ENCODE measurements at regions not wholly inside any gene's neighbourhood (a gene's known extent, or its start where the extent isn't known, plus 50 kb on each side); places are given as distances from the start of the nearest gene placed in this dataset.
"Not testable (repeated sequence)": the region's sequence is repeated elsewhere in the genome, so short reads cannot be mapped to it uniquely, and the experiment has no call there.

- Histone ChIP-seq H3K9me3 (ENCODE audit: low read length) (no peaks in the 10 kb centered on the region), H3K4me3 (ENCODE audit: low read length) (no peak overlapping the region), H3K27me3 (ENCODE audit: insufficient read depth, low read length) (peaks cover 48% of the 10 kb centered on the region), H2AFZ (ENCODE audit: low read depth, low read length) (no peak overlapping the region), H3K36me3 (ENCODE audit: insufficient read depth, low read length) (no peaks in the 10 kb centered on the region), H3K4me1 (ENCODE audit: insufficient read depth, low read length) (no peaks in the 10 kb centered on the region)
Observed at GRCh38 chr14:35940291-35940690, 114.2 kb downstream of the BRMS1L start.

- H3K4me3 ChIP-seq (ENCODE audit: low read length) = no peak overlapping the region
- H3K9me3 ChIP-seq (ENCODE audit: low read length) = no peaks in the 10 kb centered on the region
- H3K4me1 ChIP-seq (ENCODE audit: insufficient read depth, low read length) = no peaks in the 10 kb centered on the region
- no peaks in the 10 kb centered on the region for H3K36me3 ChIP-seq (ENCODE audit: insufficient read depth, low read length)
- H2AFZ ChIP-seq (ENCODE audit: low read depth, low read length) = no peak overlapping the region
- H3K27me3 ChIP-seq (ENCODE audit: insufficient read depth, low read length) = peaks cover 43% of the 10 kb centered on the region
Observed at GRCh38 chr14:35938770-35939169, 112.6 kb downstream of the BRMS1L start.

- Histone ChIP-seq H3K36me3 (ENCODE audit: insufficient read depth, low read length) (no peaks in the 10 kb centered on the region), H3K4me3 (ENCODE audit: low read length) (no peak overlapping the region), H2AFZ (ENCODE audit: low read depth, low read length) (no peak overlapping the region), H3K9me3 (ENCODE audit: low read length) (no peaks in the 10 kb centered on the region), H3K4me1 (ENCODE audit: insufficient read depth, low read length) (no peaks in the 10 kb centered on the region), H3K27me3 (ENCODE audit: insufficient read depth, low read length) (peaks cover 44% of the 10 kb centered on the region)
Observed at GRCh38 chr14:35934499-35934898, 108.4 kb downstream of the BRMS1L start.

GRCh38 chr14:35932659-35933159 lies 106.6 kb downstream of the BRMS1L start:
- Histone ChIP-seq H3K27me3 (ENCODE audit: insufficient read depth, low read length) (peaks cover 37% of the 10 kb centered on the region), H3K4me3 (ENCODE audit: low read length) (no peak overlapping the region), H3K36me3 (ENCODE audit: insufficient read depth, low read length) (no peaks in the 10 kb centered on the region), H3K4me1 (ENCODE audit: insufficient read depth, low read length) (no peaks in the 10 kb centered on the region), H3K9me3 (ENCODE audit: low read length) (no peaks in the 10 kb centered on the region), H2AFZ (ENCODE audit: low read depth, low read length) (no peak overlapping the region)

GRCh38 chr14:35932136-35932535 lies 106.0 kb downstream of the BRMS1L start:
- Histone ChIP-seq H3K36me3 (ENCODE audit: insufficient read depth, low read length) (no peaks in the 10 kb centered on the region), H3K9me3 (ENCODE audit: low read length) (no peaks in the 10 kb centered on the region), H2AFZ (ENCODE audit: low read depth, low read length) (no peak overlapping the region), H3K4me1 (ENCODE audit: insufficient read depth, low read length) (no peaks in the 10 kb centered on the region), H3K27me3 (ENCODE audit: insufficient read depth, low read length) (peaks cover 34% of the 10 kb centered on the region), H3K4me3 (ENCODE audit: low read length) (no peak overlapping the region)

- H3K9me3 ChIP-seq (ENCODE audit: low read length) = no peaks in the 10 kb centered on the region
- no peaks in the 10 kb centered on the region for H3K36me3 ChIP-seq (ENCODE audit: insufficient read depth, low read length)
- H2AFZ ChIP-seq (ENCODE audit: low read depth, low read length) = no peak overlapping the region
- no peaks in the 10 kb centered on the region for H3K4me1 ChIP-seq (ENCODE audit: insufficient read depth, low read length)
- H3K27me3 ChIP-seq (ENCODE audit: insufficient read depth, low read length) = peaks cover 31% of the 10 kb centered on the region
- H3K4me3 ChIP-seq (ENCODE audit: low read length) = no peak overlapping the region
Observed at GRCh38 chr14:35931346-35931745, 105.2 kb downstream of the BRMS1L start.

GRCh38 chr14:35929186-35929585 lies 103.0 kb downstream of the BRMS1L start:
- Histone ChIP-seq H3K9me3 (ENCODE audit: low read length) (no peaks in the 10 kb centered on the region), H3K27me3 (ENCODE audit: insufficient read depth, low read length) (peaks cover 32% of the 10 kb centered on the region), H3K36me3 (ENCODE audit: insufficient read depth, low read length) (no peaks in the 10 kb centered on the region), H2AFZ (ENCODE audit: low read depth, low read length) (no peak overlapping the region), H3K4me1 (ENCODE audit: insufficient read depth, low read length) (no peaks in the 10 kb centered on the region), H3K4me3 (ENCODE audit: low read length) (no peak overlapping the region)

- H3K9me3 ChIP-seq (ENCODE audit: low read length) = no peaks in the 10 kb centered on the region
- H3K36me3 ChIP-seq (ENCODE audit: insufficient read depth, low read length) = no peaks in the 10 kb centered on the region
- no peak overlapping the region for H3K4me3 ChIP-seq (ENCODE audit: low read length)
- H3K4me1 ChIP-seq (ENCODE audit: insufficient read depth, low read length) = no peaks in the 10 kb centered on the region
- H2AFZ ChIP-seq (ENCODE audit: low read depth, low read length) = no peak overlapping the region
- H3K27me3 ChIP-seq (ENCODE audit: insufficient read depth, low read length) = peaks cover 26% of the 10 kb centered on the region
Observed at GRCh38 chr14:35927727-35928126, 101.6 kb downstream of the BRMS1L start.

- Histone ChIP-seq H3K36me3 (ENCODE audit: insufficient read depth, low read length) (no peaks in the 10 kb centered on the region), H3K4me3 (ENCODE audit: low read length) (no peak overlapping the region), H3K4me1 (ENCODE audit: insufficient read depth, low read length) (no peaks in the 10 kb centered on the region), H2AFZ (ENCODE audit: low read depth, low read length) (no peak overlapping the region), H3K9me3 (ENCODE audit: low read length) (no peaks in the 10 kb centered on the region), H3K27me3 (ENCODE audit: insufficient read depth, low read length) (peaks cover 19% of the 10 kb centered on the region)
Observed at GRCh38 chr14:35925319-35925718, 99.2 kb downstream of the BRMS1L start.

- H3K27me3 ChIP-seq (ENCODE audit: insufficient read depth, low read length) = peaks cover 12% of the 10 kb centered on the region
- not testable (repeated sequence) for H3K4me1 ChIP-seq (ENCODE audit: insufficient read depth, low read length); H2AFZ ChIP-seq (ENCODE audit: low read depth, low read length); H3K36me3 ChIP-seq (ENCODE audit: insufficient read depth, low read length); H3K9me3 ChIP-seq (ENCODE audit: low read length); H3K4me3 ChIP-seq (ENCODE audit: low read length)
Observed at GRCh38 chr14:35922590-35922989, 96.5 kb downstream of the BRMS1L start.

- Histone ChIP-seq H2AFZ (ENCODE audit: low read depth, low read length) (no peak overlapping the region), H3K36me3 (ENCODE audit: insufficient read depth, low read length) (no peaks in the 10 kb centered on the region), H3K27me3 (ENCODE audit: insufficient read depth, low read length) (peaks cover 12% of the 10 kb centered on the region), H3K4me1 (ENCODE audit: insufficient read depth, low read length) (no peaks in the 10 kb centered on the region), H3K9me3 (ENCODE audit: low read length) (no peaks in the 10 kb centered on the region), H3K4me3 (ENCODE audit: low read length) (no peak overlapping the region)
Observed at GRCh38 chr14:35921745-35922144, 95.6 kb downstream of the BRMS1L start.
